HEK293 (cell line): ENCODE measurements at regions not wholly inside any gene's neighbourhood (a gene's known extent, or its start where the extent isn't known, plus 50 kb on each side); places are given as distances from the start of the nearest gene placed in this dataset.

Source experiments
- CTCF ChIP-seq: fragments of 450-650 bp; formaldehyde crosslinking; IDR thresholded peaks from 2 replicates; pipeline ENCODE4 v1.5.1; 2016; ENCODE audit warnings: missing biosample characterization, missing genetic modification characterization
- PRDM1 ChIP-seq: fragments of 450-650 bp; formaldehyde crosslinking; IDR thresholded peaks from 2 replicates; pipeline ENCODE4; 2016; ENCODE audit warnings: missing biosample characterization, missing genetic modification characterization
- REST ChIP-seq: fragments of 450-650 bp; formaldehyde crosslinking; IDR thresholded peaks from 2 replicates; pipeline ENCODE4 v1.5.1; 2016; ENCODE audit warnings: missing biosample characterization, missing genetic modification characterization
- TCF7L2 ChIP-seq: IDR thresholded peaks from 2 replicates; pipeline ENCODE4 v1.6.1; 2011; ENCODE audit warnings: low read depth, mild to moderate bottlenecking, inconsistent platforms, low read length, moderate library complexity, borderline replicate concordance
- ZNF133 ChIP-seq: fragments of 450-650 bp; formaldehyde crosslinking; IDR thresholded peaks from 2 replicates; pipeline ENCODE4 v1.5.1; 2016; ENCODE audit warnings: missing biosample characterization, missing genetic modification characterization
- ZNF274 ChIP-seq, 2 experiments: fragments of 200-500 bp in 1 of 2; fragments of 450-650 bp in 1 of 2; sonication (Bioruptor generic) in 1 of 2; formaldehyde crosslinking in 1 of 2; IDR thresholded peaks; 2 replicates each; pipeline versions ENCODE4 v1.5.1 to v1.6.1; 2014 to 2016; ENCODE audit warnings: borderline replicate concordance in 1 of 2, inconsistent platforms in 1 of 2, low read length in 1 of 2, missing biosample characterization in 1 of 2, missing genetic modification characterization in 1 of 2
- ZNF350 ChIP-seq: fragments of 450-650 bp; formaldehyde crosslinking; IDR thresholded peaks from 2 replicates; pipeline ENCODE4 v1.5.0; 2017; ENCODE audit warnings: missing biosample characterization, mild to moderate bottlenecking, missing genetic modification characterization
- ZNF423 ChIP-seq: fragments of 450-650 bp; formaldehyde crosslinking; IDR thresholded peaks from 2 replicates; pipeline ENCODE4 v1.5.1; 2016; ENCODE audit warnings: missing biosample characterization, missing genetic modification characterization
- ZNF433 ChIP-seq: fragments of 450-650 bp; formaldehyde crosslinking; IDR thresholded peaks from 2 replicates; pipeline ENCODE4 v1.5.1; 2016; ENCODE audit warnings: missing biosample characterization, missing genetic modification characterization, low read depth
- ZNF621 ChIP-seq: fragments of 450-650 bp; formaldehyde crosslinking; IDR thresholded peaks from 2 replicates; pipeline ENCODE4 v1.5.1; 2017; ENCODE audit warnings: missing biosample characterization, missing genetic modification characterization

GRCh38 chr21:27139526-27139925 is 172.6 kb upstream of the ADAMTS5 start:
- TF ChIP-seq CTCF (tag by site-specific recombination) (no peak), ZNF350 (tag by site-specific recombination) (no peak), TCF7L2 (no peak), REST (tag by site-specific recombination) (no peak), ZNF621 (no peak), ZNF433 (tag by site-specific recombination) (no peak), ZNF423 (tag by site-specific recombination) (no peak), ZNF274 (IDR thresholded peaks at IDR 0.05; ENCODE audit: low read length) (no peak), ZNF274 (tag by site-specific recombination; IDR thresholded peaks at IDR 0.05; ENCODE audit: borderline replicate concordance) (no peak), PRDM1 (tag by site-specific recombination) (no peak), ZNF133 (tag by site-specific recombination) (no peak)
